Osteocyte (in vitro differentiated cells): ENCODE measurements at regions not wholly inside any gene's neighbourhood (a gene's known extent, or its start where the extent isn't known, plus 50 kb on each side); places are given as distances from the start of the nearest gene placed in this dataset.

Experiments
- DNase-seq: peaks from one replicate; pipeline ENCODE4 v3.0.0; 2021; ENCODE audit warnings: mixed read lengths; ENCODE audit not compliant: unreplicated experiment; ENCODE audit errors: extremely low spot score
- H3K27ac Mint-ChIP-seq: one replicate; pipeline ENCODE4 v1.8.0; 2021; ENCODE audit warnings: mild to moderate bottlenecking, mixed read lengths; ENCODE audit not compliant: unreplicated experiment
- H3K27me3 Mint-ChIP-seq: one replicate; pipeline ENCODE4 v1.8.0; 2021; ENCODE audit warnings: mixed read lengths; ENCODE audit not compliant: unreplicated experiment
- H3K36me3 Mint-ChIP-seq: one replicate; pipeline ENCODE4 v1.8.0; 2021; ENCODE audit warnings: mixed read lengths; ENCODE audit not compliant: unreplicated experiment
- H3K4me1 Mint-ChIP-seq: one replicate; pipeline ENCODE4 v1.8.0; 2021; ENCODE audit warnings: mixed read lengths; ENCODE audit not compliant: unreplicated experiment
- H3K4me3 Mint-ChIP-seq: one replicate; pipeline ENCODE4 v1.8.0; 2021; ENCODE audit warnings: mild to moderate bottlenecking, moderate library complexity, mixed read lengths; ENCODE audit not compliant: unreplicated experiment
- H3K9me3 Mint-ChIP-seq: one replicate; pipeline ENCODE4 v1.8.0; 2021; ENCODE audit warnings: mixed read lengths; ENCODE audit not compliant: unreplicated experiment
- TF ChIP-seq, protein P1 (sequence below): fragments of 200-600 bp; sonication (generic); IDR thresholded peaks from 2 replicates; pipeline ENCODE4 v1.5.0; 2021; ENCODE audit warnings: antibody characterized with exemption, mild to moderate bottlenecking, moderate library complexity

DNA sequence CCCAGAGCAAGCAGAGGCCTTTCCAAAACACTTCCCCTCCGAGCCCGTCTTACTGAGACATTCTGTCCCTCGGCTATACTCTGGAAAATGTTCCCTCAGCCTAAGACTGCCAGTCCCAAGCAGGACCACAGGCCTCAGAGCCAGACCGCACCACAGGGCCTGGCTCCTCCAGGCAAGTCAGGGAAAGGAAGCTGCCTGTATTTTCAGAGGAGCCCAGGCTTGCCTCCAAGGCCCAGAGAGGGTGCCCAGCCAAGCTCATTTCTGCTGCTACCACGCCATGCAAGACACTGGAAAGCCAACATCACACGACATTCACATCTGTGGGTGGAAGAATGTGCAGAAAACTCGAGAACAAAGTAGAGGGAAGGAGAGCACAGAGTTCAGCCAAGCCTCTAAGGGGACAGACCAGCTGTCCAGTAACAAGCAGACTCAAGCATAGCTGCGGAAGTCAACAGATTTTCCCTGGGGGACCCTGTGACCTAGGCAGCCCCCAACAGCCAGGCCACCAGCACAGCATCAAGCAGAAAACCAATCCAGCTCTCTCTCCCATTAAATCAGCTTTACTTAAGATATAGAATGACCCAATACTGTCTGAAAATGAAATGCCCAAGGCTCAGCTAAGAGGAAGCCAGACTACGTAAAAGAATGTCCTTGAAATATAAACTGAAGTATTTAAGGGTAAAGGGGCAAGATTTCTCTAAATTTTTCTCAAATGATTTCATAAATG, 123.9 kb downstream of the ZFP36L2 start:
- DNase-seq, result no peak
- Mint-ChIP-seq H3K4me3 (no peak overlapping the region), H3K4me1 (peaks cover 75% of the 10 kb centered on the region), H3K27ac (peak overlapping the region; percentile 92), H3K36me3 (no peaks in the 10 kb centered on the region), H3K27me3 (no peaks in the 10 kb centered on the region), H3K9me3 (no peaks in the 10 kb centered on the region)
- TF ChIP-seq, protein P1, sequence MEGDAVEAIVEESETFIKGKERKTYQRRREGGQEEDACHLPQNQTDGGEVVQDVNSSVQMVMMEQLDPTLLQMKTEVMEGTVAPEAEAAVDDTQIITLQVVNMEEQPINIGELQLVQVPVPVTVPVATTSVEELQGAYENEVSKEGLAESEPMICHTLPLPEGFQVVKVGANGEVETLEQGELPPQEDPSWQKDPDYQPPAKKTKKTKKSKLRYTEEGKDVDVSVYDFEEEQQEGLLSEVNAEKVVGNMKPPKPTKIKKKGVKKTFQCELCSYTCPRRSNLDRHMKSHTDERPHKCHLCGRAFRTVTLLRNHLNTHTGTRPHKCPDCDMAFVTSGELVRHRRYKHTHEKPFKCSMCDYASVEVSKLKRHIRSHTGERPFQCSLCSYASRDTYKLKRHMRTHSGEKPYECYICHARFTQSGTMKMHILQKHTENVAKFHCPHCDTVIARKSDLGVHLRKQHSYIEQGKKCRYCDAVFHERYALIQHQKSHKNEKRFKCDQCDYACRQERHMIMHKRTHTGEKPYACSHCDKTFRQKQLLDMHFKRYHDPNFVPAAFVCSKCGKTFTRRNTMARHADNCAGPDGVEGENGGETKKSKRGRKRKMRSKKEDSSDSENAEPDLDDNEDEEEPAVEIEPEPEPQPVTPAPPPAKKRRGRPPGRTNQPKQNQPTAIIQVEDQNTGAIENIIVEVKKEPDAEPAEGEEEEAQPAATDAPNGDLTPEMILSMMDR, result no peak

DNA sequence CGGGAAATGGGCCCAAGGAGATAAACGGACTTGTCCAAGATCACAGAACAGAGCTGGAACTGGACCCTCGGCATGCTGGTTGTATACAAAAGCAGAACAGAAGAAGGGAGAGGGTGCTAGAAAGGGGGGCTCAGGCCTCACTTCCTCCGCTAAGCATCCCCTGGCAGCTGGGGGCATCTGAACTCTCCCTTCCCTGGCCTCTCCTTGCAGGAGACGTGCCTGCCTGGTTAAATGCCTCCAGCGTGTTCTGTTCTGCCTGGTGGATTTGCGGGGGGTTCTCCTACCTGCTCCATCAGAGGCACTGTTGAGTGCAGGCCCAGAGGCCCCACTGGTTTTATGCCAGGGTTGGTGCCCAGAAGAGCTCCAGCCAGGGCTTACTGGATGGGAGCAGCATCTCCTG, 124.7 kb downstream of the ZFP36L2 start:
- Mint-ChIP-seq H3K27me3 (no peaks in the 10 kb centered on the region), H3K9me3 (no peaks in the 10 kb centered on the region), H3K27ac (peak overlapping the region; percentile 92), H3K4me3 (no peak overlapping the region), H3K4me1 (peaks cover 69% of the 10 kb centered on the region), H3K36me3 (no peaks in the 10 kb centered on the region)
- TF ChIP-seq, protein P1, result no peak
- no peak for DNase-seq

DNA sequence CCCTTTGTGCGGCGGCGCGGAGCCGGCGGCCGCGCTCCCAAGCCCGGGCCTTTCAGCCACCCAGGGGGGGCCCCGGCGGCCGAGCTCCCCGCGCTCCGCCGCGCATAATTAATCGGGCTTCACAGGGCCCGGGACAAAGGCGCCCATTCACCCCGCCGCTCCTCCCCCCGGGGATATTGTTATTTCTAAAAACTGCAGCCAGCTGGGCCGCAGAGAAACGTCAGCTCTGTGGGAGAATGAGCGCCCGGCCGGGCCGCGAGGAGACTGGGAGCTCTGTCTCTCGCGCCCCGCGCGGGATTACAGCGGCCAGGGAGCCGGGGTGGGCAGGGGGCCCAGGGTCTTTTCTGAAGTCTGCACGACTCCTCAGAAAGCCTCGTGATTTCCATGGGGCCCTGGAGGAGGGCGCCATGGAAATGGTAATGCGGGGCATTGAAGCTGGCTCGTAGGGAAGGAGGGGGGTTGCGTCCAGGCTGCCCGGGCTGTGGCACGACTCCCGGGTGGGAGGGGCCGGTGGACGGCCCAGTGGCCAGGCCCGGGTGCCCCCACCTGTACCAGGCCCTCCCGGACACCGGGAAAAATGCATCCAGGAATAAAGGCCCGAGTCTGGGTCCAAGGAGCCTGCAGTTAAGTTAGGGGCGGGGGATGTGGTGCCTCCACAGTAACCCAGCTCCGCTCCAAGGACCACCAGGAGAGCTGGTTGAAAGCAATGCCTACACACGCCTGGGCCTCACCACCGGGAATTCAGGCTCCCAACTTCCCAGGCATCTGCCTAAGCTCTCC, 125.3 kb downstream of the ZFP36L2 start:
- Mint-ChIP-seq H3K27ac (peak overlapping the region; percentile 92), H3K4me1 (peaks cover 62% of the 10 kb centered on the region), H3K27me3 (no peaks in the 10 kb centered on the region), H3K9me3 (peaks cover 5% of the 10 kb centered on the region), H3K4me3 (peak overlapping the region; percentile 56), H3K36me3 (no peaks in the 10 kb centered on the region)
- DNase-seq, result no peak
- TF ChIP-seq, protein P1, result no peak

DNA sequence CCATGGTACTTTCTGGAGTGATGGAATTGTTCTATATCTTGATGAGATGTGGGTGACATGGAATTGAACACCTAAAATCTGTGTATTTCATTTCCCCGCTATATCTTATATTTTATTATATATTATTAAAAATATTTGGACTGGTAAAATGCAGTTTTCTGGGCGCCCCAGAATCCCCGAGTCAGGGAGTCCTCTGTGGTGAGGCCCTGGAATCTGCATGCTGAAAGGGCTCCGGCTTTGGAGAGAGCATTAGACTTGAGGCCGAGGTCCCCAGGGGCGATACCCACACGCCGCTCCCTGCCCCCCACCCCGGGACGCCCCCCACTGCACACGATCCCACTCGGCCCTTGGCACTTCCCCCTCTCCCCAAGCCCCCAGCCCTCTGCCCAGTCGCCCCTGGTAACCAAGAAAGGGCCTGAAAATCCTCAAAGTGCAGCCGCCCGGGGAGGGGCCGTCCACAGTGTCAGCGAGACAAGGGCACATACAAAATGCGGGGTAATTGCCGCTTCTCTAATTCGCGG, 126.0 kb downstream of the ZFP36L2 start:
- Mint-ChIP-seq H3K36me3 (no peaks in the 10 kb centered on the region), H3K4me1 (peaks cover 55% of the 10 kb centered on the region), H3K4me3 (no peak overlapping the region), H3K27ac (peak overlapping the region; percentile 27), H3K27me3 (no peaks in the 10 kb centered on the region), H3K9me3 (peaks cover 7% of the 10 kb centered on the region)
- TF ChIP-seq, protein P1, result no peak
- DNase-seq, result no peak

DNA sequence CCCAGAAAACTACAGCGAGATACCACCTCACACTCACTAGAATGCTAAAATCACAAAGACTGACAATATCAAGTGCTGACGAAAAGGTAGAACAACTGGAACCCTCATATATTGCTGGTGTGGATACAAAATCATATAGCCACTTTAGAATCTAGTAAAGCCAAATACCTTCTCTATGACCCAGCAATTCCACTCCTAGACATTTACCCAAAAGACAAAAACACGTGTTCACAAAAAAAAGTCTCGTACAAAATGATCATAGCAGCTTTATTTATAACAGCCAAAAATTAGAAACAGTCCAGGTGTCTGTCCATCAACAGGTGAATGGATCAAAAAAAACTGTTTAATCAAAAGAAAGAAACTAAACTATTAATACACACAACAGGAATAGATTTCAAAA, 126.6 kb downstream of the ZFP36L2 start:
- H3K27me3 Mint-ChIP-seq, result no peaks in the 10 kb centered on the region
- H3K4me3 Mint-ChIP-seq, result no peak overlapping the region
- H3K27ac Mint-ChIP-seq, result peak overlapping the region; percentile 27
- DNase-seq, result no peak
- H3K9me3 Mint-ChIP-seq, result peaks cover 7% of the 10 kb centered on the region
- peaks cover 54% of the 10 kb centered on the region for H3K4me1 Mint-ChIP-seq
- H3K36me3 Mint-ChIP-seq, result no peaks in the 10 kb centered on the region
- TF ChIP-seq, protein P1, result no peak
